ENCODE measurements at regions not wholly inside any gene's neighbourhood (a gene's known extent, or its start where the extent isn't known, plus 50 kb on each side); places are given as distances from the start of the nearest gene placed in this dataset.

GRCh38 chr14:101171650-101172049, 268.1 kb upstream of the RTL1 start:
- no peak for DNase-seq (ENCODE audit: low read depth)
- in situ Hi-C loops (cut with HindIII; ENCODE audit: low pct_unique_long_range_greater_than_20kb, low sequenced_read_pairs) = no loop called here

GRCh38 chr14:101173698-101174521, 270.4 kb upstream of the RTL1 start:
- in situ Hi-C loops (cut with HindIII; ENCODE audit: low pct_unique_long_range_greater_than_20kb, low sequenced_read_pairs) = no loop called here

GRCh38 chr14:101174522-101174838, 271.0 kb upstream of the RTL1 start:
- in situ Hi-C loops (cut with HindIII; ENCODE audit: low pct_unique_long_range_greater_than_20kb, low sequenced_read_pairs) = no loop called here
- no peak for DNase-seq (ENCODE audit: low read depth)

More at GRCh38 chr14:101173698-101174521, 270.4 kb upstream of the RTL1 start:
- DNase-seq (ENCODE audit: low read depth) = no peak

GRCh38 chr14:101174980-101175606, 271.6 kb upstream of the RTL1 start:
- in situ Hi-C loops (cut with HindIII; ENCODE audit: low pct_unique_long_range_greater_than_20kb, low sequenced_read_pairs) = no loop called here
- DNase-seq (ENCODE audit: low read depth) = no peak

GRCh38 chr14:101175731-101176534, 272.4 kb upstream of the RTL1 start:
- in situ Hi-C loops (cut with HindIII; ENCODE audit: low pct_unique_long_range_greater_than_20kb, low sequenced_read_pairs) = no loop called here

GRCh38 chr14:101176535-101177205, 273.1 kb upstream of the RTL1 start:
- in situ Hi-C loops (cut with HindIII; ENCODE audit: low pct_unique_long_range_greater_than_20kb, low sequenced_read_pairs) = no loop called here
- no peak for DNase-seq (ENCODE audit: low read depth)

More at GRCh38 chr14:101175731-101176534, 272.4 kb upstream of the RTL1 start:
- no peak for DNase-seq (ENCODE audit: low read depth)

- in situ Hi-C loops (cut with HindIII; ENCODE audit: low pct_unique_long_range_greater_than_20kb, low sequenced_read_pairs) = no loop called here
- DNase-seq (ENCODE audit: low read depth) = no peak
Measured at GRCh38 chr14:101177301-101177971, 273.9 kb upstream of the RTL1 start.

GRCh38 chr14:101178184-101179072, 274.9 kb upstream of the RTL1 start:
- DNase-seq (ENCODE audit: low read depth) = no peak
- in situ Hi-C loops (cut with HindIII; ENCODE audit: low pct_unique_long_range_greater_than_20kb, low sequenced_read_pairs) = no loop called here

GRCh38 chr14:101179691-101180211, 276.2 kb upstream of the RTL1 start:
- in situ Hi-C loops (cut with HindIII; ENCODE audit: low pct_unique_long_range_greater_than_20kb, low sequenced_read_pairs) = no loop called here
- no peak for DNase-seq (ENCODE audit: low read depth)

- in situ Hi-C loops (cut with HindIII; ENCODE audit: low pct_unique_long_range_greater_than_20kb, low sequenced_read_pairs) = no loop called here
Measured at GRCh38 chr14:101181446-101182313, 278.2 kb upstream of the RTL1 start.

GRCh38 chr14:101182476-101182875, 279.0 kb upstream of the RTL1 start:
- in situ Hi-C loops (cut with HindIII; ENCODE audit: low pct_unique_long_range_greater_than_20kb, low sequenced_read_pairs) = no loop called here
- no peak for DNase-seq (ENCODE audit: low read depth)

More at GRCh38 chr14:101181446-101182313, 278.2 kb upstream of the RTL1 start:
- DNase-seq (ENCODE audit: low read depth) = no peak

GRCh38 chr14:101183376-101184103, 280.0 kb upstream of the RTL1 start:
- DNase-seq (ENCODE audit: low read depth) = no peak
- in situ Hi-C loops (cut with HindIII; ENCODE audit: low pct_unique_long_range_greater_than_20kb, low sequenced_read_pairs) = no loop called here

- no peak for DNase-seq (ENCODE audit: low read depth)
- in situ Hi-C loops (cut with HindIII; ENCODE audit: low pct_unique_long_range_greater_than_20kb, low sequenced_read_pairs) = no loop called here
Measured at GRCh38 chr14:101184104-101184455, 280.6 kb upstream of the RTL1 start.

- in situ Hi-C loops (cut with HindIII; ENCODE audit: low pct_unique_long_range_greater_than_20kb, low sequenced_read_pairs) = no loop called here
- DNase-seq (ENCODE audit: low read depth) = no peak
Measured at GRCh38 chr14:101184572-101184971, 281.1 kb upstream of the RTL1 start.

GRCh38 chr14:101185073-101185835, 281.7 kb upstream of the RTL1 start:
- in situ Hi-C loops (cut with HindIII; ENCODE audit: low pct_unique_long_range_greater_than_20kb, low sequenced_read_pairs) = no loop called here
- no peak for DNase-seq (ENCODE audit: low read depth)

All from Caki2 (cell line).